K562 (cell line): ENCODE measurements at regions not wholly inside any gene's neighbourhood (a gene's known extent, or its start where the extent isn't known, plus 50 kb on each side); places are given as distances from the start of the nearest gene placed in this dataset.

Experiments
- ATAC-seq: fragments of 200-7000 bp; cut with Tn5 transposase; 3 replicates; pipeline ENCODE4 v1.9.1; 2020; ENCODE audit warnings: moderate library complexity
- BruUV-seq: library from RNA; stranded (reverse); fragments of 400-500 nt; replicated peaks from 2 replicates; lab custom pipeline; 2021; lab: Mats Ljungman, UMichigan
- CTCF ChIA-PET: fragments of 300-600 bp; formaldehyde crosslinking; extraction: SDS; loops from one replicate; lab custom pipeline; 2021; ENCODE audit warnings: low intra/inter-chr PET ratio; lab: Yijun Ruan, JAX
- POLR2A ChIA-PET: fragments of 300-600, 350-650 bp; sonication (Branson Sonifier 250); formaldehyde crosslinking; extraction: SDS; loops from one replicate; lab custom pipeline; 2021; ENCODE audit warnings: antibody characterized with exemption, inconsistent platforms; lab: Yijun Ruan, JAX
- DNase-seq, 4 experiments: peaks; one replicate each; pipeline versions ENCODE4 v3.0.0 to v3.0.0-alpha.2; 2011 to 2018; ENCODE audit warnings: low spot score in 3 of 4, mixed read lengths in 3 of 4; ENCODE audit errors: extremely low read depth in 1 of 4
- FAIRE-seq: peaks from 2 replicates; lab custom pipeline; 2011; peaks lifted over from hg19 to GRCh38; lab: Jason Lieb, UNC
- H2AFZ ChIP-seq: 2 replicates; pipeline ENCODE4 v1.6.0; 2011; ENCODE audit warnings: low read depth, low read length, control low read depth, inconsistent platforms
- H3K27ac ChIP-seq: fragments of 200-600 bp; 3 replicates; pipeline ENCODE4 v1.8.0; 2011; ENCODE audit warnings: low read depth, mild to moderate bottlenecking, control low read depth, inconsistent platforms, low read length, moderate library complexity, mixed read lengths; ENCODE audit errors: extremely low read depth
- H3K27me3 ChIP-seq, 2 experiments: fragments of 300-600 bp in 1 of 2; 2 replicates in 1 of 2; 3 replicates in 1 of 2; pipeline versions ENCODE4 v1.6.0 to v1.8.0; 2011; ENCODE audit warnings: inconsistent platforms in 2 of 2, low read length in 2 of 2, mild to moderate bottlenecking in 1 of 2, mixed read lengths in 1 of 2, moderate library complexity in 1 of 2; ENCODE audit not compliant: control insufficient read depth in 2 of 2, insufficient read depth in 2 of 2
- H3K36me3 ChIP-seq: fragments of 300-600 bp; 3 replicates; pipeline ENCODE4 v1.8.0; 2011; ENCODE audit warnings: mild to moderate bottlenecking, low read length, inconsistent platforms; ENCODE audit not compliant: control insufficient read depth, insufficient read depth
- H3K4me1 ChIP-seq, 2 experiments: fragments of 200-600 bp in 1 of 2; replicated peaks in 1 of 2; 2 replicates in 1 of 2; 3 replicates in 1 of 2; pipeline versions ENCODE4 v1.5.1 to v1.8.0; 2011; ENCODE audit warnings: inconsistent platforms in 2 of 2, low read length in 2 of 2, mild to moderate bottlenecking in 1 of 2, mixed read lengths in 1 of 2, moderate library complexity in 1 of 2; ENCODE audit not compliant: control insufficient read depth in 2 of 2, insufficient read depth in 2 of 2
- H3K4me2 ChIP-seq: 2 replicates; pipeline ENCODE4 v1.6.1; 2011; ENCODE audit warnings: low read length, control low read depth, inconsistent platforms, mixed read lengths; ENCODE audit not compliant: insufficient read depth
- H3K4me3 ChIP-seq: fragments of 200-600 bp; sonication (generic), shearing (Covaris generic); 2 replicates; pipeline ENCODE4 v1.5.1; 2016; ENCODE audit warnings: control low read depth, inconsistent platforms
- H3K79me2 ChIP-seq: fragments of 200-600 bp; 3 replicates; pipeline ENCODE4 v1.8.0; 2011; ENCODE audit warnings: low read length, inconsistent platforms; ENCODE audit not compliant: control insufficient read depth, insufficient read depth
- H3K9ac ChIP-seq, 2 experiments: 2 replicates each; pipeline versions ENCODE4 v1.6.0 to v1.6.1; 2011; ENCODE audit warnings: low read depth in 2 of 2, low read length in 2 of 2, control low read depth in 1 of 2, inconsistent platforms in 1 of 2, mild to moderate bottlenecking in 1 of 2, mixed read lengths in 1 of 2; ENCODE audit not compliant: insufficient read depth in 1 of 2
- H3K9me1 ChIP-seq: one replicate; pipeline ENCODE4 v1.6.0; 2011; ENCODE audit warnings: inconsistent platforms, mild to moderate bottlenecking, low read length, moderate library complexity; ENCODE audit not compliant: control insufficient read depth, insufficient read depth
- H3K9me3 ChIP-seq: replicated peaks from 2 replicates; pipeline ENCODE4 v1.5.1; 2011; ENCODE audit warnings: low read depth, low read length, inconsistent platforms; ENCODE audit not compliant: control insufficient read depth, insufficient read depth
- H4K20me1 ChIP-seq: replicated peaks from 2 replicates; pipeline ENCODE4 v1.6.1; 2011; ENCODE audit warnings: low read length, inconsistent platforms, mixed read lengths; ENCODE audit not compliant: control insufficient read depth, insufficient read depth
- FOXK1 ChIP-seq: sonication (generic); formaldehyde crosslinking; IDR thresholded peaks from 2 replicates; pipeline ENCODE4 v1.8.0; 2022; ENCODE audit warnings: missing genetic modification reagents, mild to moderate bottlenecking, borderline replicate concordance
- FOXP4 ChIP-seq: sonication (generic); formaldehyde crosslinking; IDR thresholded peaks from 2 replicates; pipeline ENCODE4 v1.8.0; 2022; ENCODE audit warnings: mild to moderate bottlenecking, missing genetic modification reagents, borderline replicate concordance
- KDM1A ChIP-seq, 2 experiments: fragments of 450-650 bp; IDR thresholded peaks; 2 replicates each; pipeline ENCODE4 v1.6.1; 2016; ENCODE audit warnings: mild to moderate bottlenecking in 2 of 2
- MAFF ChIP-seq: IDR thresholded peaks from 2 replicates; pipeline ENCODE4 v1.6.1; 2012; ENCODE audit warnings: low read length, improper control_type of control experiment
- MNT ChIP-seq, 2 experiments: fragments of 450-650 bp; conservative IDR thresholded peaks; 2 replicates each; pipeline ENCODE4 v1.6.1; 2017; ENCODE audit warnings: mild to moderate bottlenecking in 2 of 2, moderate library complexity in 2 of 2
- NEUROD1 ChIP-seq: fragments of 150-350 bp; IDR thresholded peaks from 2 replicates; pipeline ENCODE4 v1.6.1; 2014; ENCODE audit warnings: borderline replicate concordance, low read length, low read depth; ENCODE audit not compliant: partially characterized antibody
- PTBP1 ChIP-seq: fragments of 200-400 bp; formaldehyde crosslinking; IDR thresholded peaks from 2 replicates; pipeline ENCODE4 v1.6.1; 2017; ENCODE audit warnings: low read depth, low read length
- RAD21 ChIP-seq, 2 experiments: fragments of 250-450 bp in 1 of 2; fragments of 450-650 bp in 1 of 2; sonication (Bioruptor Pico) in 1 of 2; formaldehyde crosslinking in 1 of 2; IDR thresholded peaks in 1 of 2; conservative IDR thresholded peaks in 1 of 2; 2 replicates each; pipeline versions ENCODE4 v1.4.0 to v1.8.0; 2020 to 2022; ENCODE audit warnings: mild to moderate bottlenecking in 2 of 2, moderate library complexity in 1 of 2
- RBM15 ChIP-seq: fragments of 200-400 bp; formaldehyde crosslinking; IDR thresholded peaks from 2 replicates; pipeline ENCODE4 v1.6.1; 2018; ENCODE audit warnings: mild to moderate bottlenecking, low read length, moderate library complexity; ENCODE audit not compliant: insufficient read depth
- SIN3A ChIP-seq, 2 experiments: fragments of 150-350 bp in 1 of 2; IDR thresholded peaks; 2 replicates each; pipeline ENCODE4 v1.6.1; 2011 to 2016; ENCODE audit warnings: borderline replicate concordance in 2 of 2, low read depth in 2 of 2, low read length in 2 of 2, mild to moderate bottlenecking in 2 of 2, moderate library complexity in 2 of 2; ENCODE audit not compliant: control insufficient read depth in 1 of 2
- XRCC4 ChIP-seq: IDR thresholded peaks from one replicate; pipeline ENCODE4 v1.6.1; 2011; ENCODE audit not compliant: insufficient read depth, insufficient read length; ENCODE audit errors: extremely low read depth
- WGBS: fragments of 100-300 bp; shearing (Covaris generic); methylation state at CpG from one replicate; pipeline ENCODE4 v1.1.6; 2016; ENCODE audit warnings: low coverage, mixed read lengths; ENCODE audit not compliant: insufficient coverage; ENCODE audit errors: missing lambda C conversion rate; 5-methylcytosine and 5-hydroxymethylcytosine counted together
- in situ Hi-C: fragments of 300-500 bp; cut with MboI; formaldehyde crosslinking; loops from 4 replicates; pipeline ENCODE4 v1.15.0; 2018; ENCODE audit warnings: inconsistent platforms, mixed read lengths
- intact Hi-C: fragments of 100-400 bp; cut with micrococcal nuclease; formaldehyde crosslinking; loops from 2 replicates; pipeline ENCODE4 v1.14.2; 2022

GRCh38 chr1:30660241-30660640 is 63.1 kb downstream of the MATN1 start:
- TF ChIP-seq NEUROD1 (no peak), FOXK1 (CRISPR knock-in tag) (no peak), RAD21 (CRISPR knock-in tag; conservative IDR thresholded peaks at IDR 0.05 in 1 of 2, IDR thresholded peaks at IDR 0.05 in 1 of 2) (no peak), FOXP4 (CRISPR knock-in tag) (no peak), XRCC4 (no peak), MNT (conservative IDR thresholded peaks at IDR 0.05) (no peak), RBM15 (no peak), MAFF (no peak), SIN3A (IDR thresholded peaks at IDR 0.05; ENCODE audit: borderline replicate concordance in 2 of 2, control insufficient read depth in 1 of 2, low read depth in 2 of 2, low read length in 2 of 2) (no peak), PTBP1 (no peak), KDM1A (IDR thresholded peaks at IDR 0.05) (no peak)
- no peaks in the 10 kb centered on the region; the same call in 1 of the 2 replicates for H4K20me1 ChIP-seq
- no peaks in the 10 kb centered on the region for H3K79me2 ChIP-seq
- no peak for DNase-seq
- in situ Hi-C loops (no loop called here), intact Hi-C loops (no loop called here)
- H3K36me3 ChIP-seq, result no peaks in the 10 kb centered on the region
- FAIRE-seq, result no peak
- no TSS peak for BruUV-seq
- no peak for ATAC-seq
- ChIA-PET CTCF (no interaction called here), POLR2A (interaction anchor here (0.6 to 0.9 kb wide), 2 partner anchors 11 to 968 kb away, joined by 3 read pairs; no protein-coding TSS in a partner anchor)
- H3K4me3 ChIP-seq, result no peak overlapping the region
- WGBS, result 0% methylated on average over 8 of the region's 8 CpGs
- no peaks in the 10 kb centered on the region for H3K9me3 ChIP-seq
- no peak overlapping the region for H2AFZ ChIP-seq
- no peaks in the 10 kb centered on the region for H3K9me1 ChIP-seq
- no peak overlapping the region for H3K9ac ChIP-seq
- H3K27me3 ChIP-seq, result peaks cover 20 to 78% of the 10 kb centered on the region in 2 experiments
- H3K27ac ChIP-seq, result no peak overlapping the region
- H3K4me2 ChIP-seq, result no peak overlapping the region
- peaks cover 0 to 10% of the 10 kb centered on the region in 2 experiments; a peak in 1 of 5 replicates for H3K4me1 ChIP-seq
